ENCODE measurements at regions not wholly inside any gene's neighbourhood (a gene's known extent, or its start where the extent isn't known, plus 50 kb on each side); places are given as distances from the start of the nearest gene placed in this dataset.

- TF ChIP-seq ZBTB40 (IDR thresholded peaks at IDR 0.05; ENCODE audit: borderline replicate concordance) (no peak), MAX (IDR thresholded peaks at IDR 0.05; ENCODE audit: low read depth, low read length) (no peak), RAD21 (IDR thresholded peaks at IDR 0.05; ENCODE audit: insufficient read depth, low read depth, low read length) (no peak), CTCF (IDR thresholded peaks at IDR 0.05 in 2 of 3, conservative IDR thresholded peaks at IDR 0.05 in 1 of 3; ENCODE audit: control insufficient read depth in 2 of 3, extremely low read depth in 1 of 3, insufficient read depth in 1 of 3, low read depth in 3 of 3, low read length in 3 of 3) (no peak), CEBPB (IDR thresholded peaks at IDR 0.05; ENCODE audit: borderline replicate concordance in 1 of 2, low read depth in 2 of 2, low read length in 2 of 2) (no peak), TAF1 (IDR thresholded peaks at IDR 0.05; ENCODE audit: borderline replicate concordance, low read depth, low read length) (no peak), BRCA1 (IDR thresholded peaks at IDR 0.05; ENCODE audit: low read depth, low read length) (no peak), PRDM15 (CRISPR knock-in tag; IDR thresholded peaks at IDR 0.05) (no peak), NFXL1 (IDR thresholded peaks at IDR 0.05; ENCODE audit: borderline replicate concordance) (no peak), POLR2A (IDR thresholded peaks at IDR 0.05; ENCODE audit: low read depth, low read length) (no peak), SPI1 (IDR thresholded peaks at IDR 0.05; ENCODE audit: borderline replicate concordance, insufficient read depth, low read depth, low read length) (no peak)
Observed at GRCh38 chr2:4404363-4404762, 701.0 kb downstream of the DCDC2C start.

All from GM12878 (cell line).